ENCODE measurements at regions not wholly inside any gene's neighbourhood (a gene's known extent, or its start where the extent isn't known, plus 50 kb on each side); places are given as distances from the start of the nearest gene placed in this dataset.

DNA sequence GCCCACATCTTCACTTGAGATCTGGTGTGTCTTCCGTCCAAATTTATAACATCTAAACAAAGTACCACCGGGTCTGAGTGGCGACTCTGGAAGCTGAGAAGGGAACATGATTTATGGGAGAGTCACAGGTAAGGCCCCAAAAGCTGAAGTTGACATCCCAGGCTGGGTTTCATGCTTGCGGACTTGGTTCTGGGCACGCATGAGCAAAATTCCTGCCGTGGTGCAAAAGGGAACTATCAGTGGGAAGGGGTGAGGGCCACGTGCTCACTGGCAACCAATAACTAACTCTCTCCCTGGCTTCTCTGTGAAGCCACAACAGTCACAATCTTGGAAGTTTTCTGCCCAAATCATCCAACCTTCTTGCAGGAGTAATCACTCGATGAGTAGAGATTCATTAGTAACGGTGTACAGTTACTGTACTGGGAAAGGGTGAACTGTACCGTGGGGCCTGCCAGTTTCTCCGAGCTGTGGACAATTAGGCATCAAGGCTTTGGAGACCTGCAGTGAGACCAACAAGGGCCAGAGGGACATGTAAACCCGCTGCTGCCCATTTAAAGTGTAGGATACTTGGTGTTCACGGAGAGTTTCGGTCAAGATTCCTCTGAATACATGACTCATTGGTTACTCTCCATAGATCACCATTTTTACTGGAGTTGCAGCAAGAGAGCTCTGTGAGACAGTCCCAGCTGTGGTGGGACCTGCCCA, 69.4 kb upstream of the ASB18 start:
- TF ChIP-seq, protein P1, sequence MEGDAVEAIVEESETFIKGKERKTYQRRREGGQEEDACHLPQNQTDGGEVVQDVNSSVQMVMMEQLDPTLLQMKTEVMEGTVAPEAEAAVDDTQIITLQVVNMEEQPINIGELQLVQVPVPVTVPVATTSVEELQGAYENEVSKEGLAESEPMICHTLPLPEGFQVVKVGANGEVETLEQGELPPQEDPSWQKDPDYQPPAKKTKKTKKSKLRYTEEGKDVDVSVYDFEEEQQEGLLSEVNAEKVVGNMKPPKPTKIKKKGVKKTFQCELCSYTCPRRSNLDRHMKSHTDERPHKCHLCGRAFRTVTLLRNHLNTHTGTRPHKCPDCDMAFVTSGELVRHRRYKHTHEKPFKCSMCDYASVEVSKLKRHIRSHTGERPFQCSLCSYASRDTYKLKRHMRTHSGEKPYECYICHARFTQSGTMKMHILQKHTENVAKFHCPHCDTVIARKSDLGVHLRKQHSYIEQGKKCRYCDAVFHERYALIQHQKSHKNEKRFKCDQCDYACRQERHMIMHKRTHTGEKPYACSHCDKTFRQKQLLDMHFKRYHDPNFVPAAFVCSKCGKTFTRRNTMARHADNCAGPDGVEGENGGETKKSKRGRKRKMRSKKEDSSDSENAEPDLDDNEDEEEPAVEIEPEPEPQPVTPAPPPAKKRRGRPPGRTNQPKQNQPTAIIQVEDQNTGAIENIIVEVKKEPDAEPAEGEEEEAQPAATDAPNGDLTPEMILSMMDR (IDR thresholded peaks at IDR 0.05 in 2 of 3, conservative IDR thresholded peaks at IDR 0.05 in 1 of 3; ENCODE audit: control insufficient read depth in 2 of 3, extremely low read depth in 1 of 3, insufficient read depth in 1 of 3, low read depth in 3 of 3, low read length in 3 of 3) = no peak
- no peak for TF ChIP-seq POLR2A (IDR thresholded peaks at IDR 0.05; ENCODE audit: low read depth, low read length)
